Testis (tissue), 2 donors: ENCODE measurements at regions not wholly inside any gene's neighbourhood (a gene's known extent, or its start where the extent isn't known, plus 50 kb on each side); places are given as distances from the start of the nearest gene placed in this dataset.
"Not testable (repeated sequence)": the region's sequence is repeated elsewhere in the genome, so short reads cannot be mapped to it uniquely, and the experiment has no call there.

Experiments
- DNase-seq: peaks from one replicate; pipeline ENCODE4 v3.0.0-alpha.2; 2019
- H3K27ac ChIP-seq, 2 donors: fragments of 200-600 bp; sonication (generic); one replicate each; pipeline ENCODE4 v1.5.1; 2019
- H3K27me3 ChIP-seq: fragments of 200-600 bp; sonication (generic); one replicate; pipeline ENCODE4 v1.5.1; 2019
- H3K36me3 ChIP-seq: fragments of 200-600 bp; sonication (generic); one replicate; pipeline ENCODE4 v1.5.1; 2017; ENCODE audit warnings: low read depth; ENCODE audit errors: missing control alignments
- H3K4me1 ChIP-seq: fragments of 200-600 bp; sonication (generic); one replicate; pipeline ENCODE4 v1.5.1; 2019
- H3K4me3 ChIP-seq, 2 donors: fragments of 200-600 bp; sonication (generic); one replicate each; pipeline ENCODE4 v1.5.1; 2017 to 2019
- H3K9me3 ChIP-seq: fragments of 200-600 bp; sonication (generic); one replicate; pipeline ENCODE4 v1.5.1; 2017
- POLR2A ChIP-seq: fragments of 450-650 bp; IDR thresholded peaks from one replicate; pipeline ENCODE4 v1.6.1; 2017; ENCODE audit warnings: antibody characterized with exemption, mild to moderate bottlenecking, moderate library complexity
- WGBS, 2 donors: methylation state at CpG; one replicate each; pipeline ENCODE4 v1.1.5; 2018; 5-methylcytosine and 5-hydroxymethylcytosine counted together
- intact Hi-C: fragments of 100-400 bp; cut with DNase I; formaldehyde crosslinking; loops from one replicate; pipeline ENCODE4 v1.15.1; 2023; ENCODE audit warnings: low total_unique reads
- TF ChIP-seq, protein P1 (sequence below), 3 experiments: fragments of 450-650 bp in 2 of 3; fragments of 200-600 bp in 1 of 3; sonication (generic) in 1 of 3; IDR thresholded peaks; one replicate each; pipeline ENCODE4 v1.5.1; 2016 to 2019; ENCODE audit warnings: antibody characterized with exemption in 3 of 3, mild to moderate bottlenecking in 2 of 3, moderate library complexity in 1 of 3

DNA sequence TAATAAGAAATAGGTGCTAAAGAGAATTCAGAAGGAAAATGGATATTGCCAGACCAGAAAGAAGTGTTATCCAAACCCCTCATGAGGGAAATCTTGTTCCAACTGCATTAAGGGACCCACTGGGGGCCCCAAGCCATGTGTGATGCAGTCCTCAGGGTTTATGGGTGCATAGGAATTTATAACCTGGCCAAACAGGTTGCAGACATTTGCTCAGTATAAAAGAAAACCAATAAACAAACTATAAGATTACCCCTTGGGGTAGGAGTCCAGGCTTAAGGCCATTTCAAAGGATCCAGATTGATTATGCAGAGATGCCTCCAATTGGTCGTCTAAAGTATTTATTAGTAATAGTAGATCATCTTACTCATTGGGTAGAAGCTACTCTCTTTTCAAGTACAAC lies 240.9 kb upstream of the DIO3 start:
- no peak for TF ChIP-seq POLR2A
- TF ChIP-seq, protein P1, sequence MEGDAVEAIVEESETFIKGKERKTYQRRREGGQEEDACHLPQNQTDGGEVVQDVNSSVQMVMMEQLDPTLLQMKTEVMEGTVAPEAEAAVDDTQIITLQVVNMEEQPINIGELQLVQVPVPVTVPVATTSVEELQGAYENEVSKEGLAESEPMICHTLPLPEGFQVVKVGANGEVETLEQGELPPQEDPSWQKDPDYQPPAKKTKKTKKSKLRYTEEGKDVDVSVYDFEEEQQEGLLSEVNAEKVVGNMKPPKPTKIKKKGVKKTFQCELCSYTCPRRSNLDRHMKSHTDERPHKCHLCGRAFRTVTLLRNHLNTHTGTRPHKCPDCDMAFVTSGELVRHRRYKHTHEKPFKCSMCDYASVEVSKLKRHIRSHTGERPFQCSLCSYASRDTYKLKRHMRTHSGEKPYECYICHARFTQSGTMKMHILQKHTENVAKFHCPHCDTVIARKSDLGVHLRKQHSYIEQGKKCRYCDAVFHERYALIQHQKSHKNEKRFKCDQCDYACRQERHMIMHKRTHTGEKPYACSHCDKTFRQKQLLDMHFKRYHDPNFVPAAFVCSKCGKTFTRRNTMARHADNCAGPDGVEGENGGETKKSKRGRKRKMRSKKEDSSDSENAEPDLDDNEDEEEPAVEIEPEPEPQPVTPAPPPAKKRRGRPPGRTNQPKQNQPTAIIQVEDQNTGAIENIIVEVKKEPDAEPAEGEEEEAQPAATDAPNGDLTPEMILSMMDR (IDR thresholded peaks at IDR 0.05) = no peak
- DNase-seq = no peak
- H3K4me3 ChIP-seq = no peak overlapping the region
- no peaks in the 10 kb centered on the region for H3K4me1 ChIP-seq
- no peaks in the 10 kb centered on the region for H3K27me3 ChIP-seq
- no peaks in the 10 kb centered on the region for H3K9me3 ChIP-seq
- WGBS, 2 donors = 87 to 93% methylated on average over 1 of the region's 1 CpG
- H3K36me3 ChIP-seq = no peaks in the 10 kb centered on the region
- H3K27ac ChIP-seq = no peak overlapping the region
- intact Hi-C loops = no loop called here

DNA sequence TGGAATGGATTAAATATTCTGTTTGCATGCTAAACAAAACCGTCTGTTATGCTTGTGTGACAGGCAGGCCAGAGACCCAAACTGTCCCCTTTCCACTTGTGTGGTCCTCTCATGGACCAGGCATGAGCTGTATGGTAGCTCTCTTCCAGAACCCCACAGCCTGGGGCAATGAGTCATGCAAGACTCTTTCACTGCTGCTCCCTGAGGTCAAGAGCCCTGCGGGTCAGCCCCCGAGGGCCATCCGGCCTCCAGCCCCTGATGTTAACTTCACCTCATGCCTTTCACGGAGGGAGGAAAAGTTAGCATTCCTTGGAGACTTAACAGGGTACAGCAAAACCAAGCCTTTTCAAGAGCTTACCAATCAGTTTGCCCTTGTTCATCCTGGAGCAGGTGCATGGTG lies 239.1 kb upstream of the DIO3 start:
- H3K4me1 ChIP-seq = no peaks in the 10 kb centered on the region
- H3K27me3 ChIP-seq = no peaks in the 10 kb centered on the region
- H3K4me3 ChIP-seq = no peak overlapping the region
- no peak for DNase-seq
- H3K36me3 ChIP-seq = no peaks in the 10 kb centered on the region
- TF ChIP-seq, protein P1 (IDR thresholded peaks at IDR 0.05) = no peak
- TF ChIP-seq POLR2A = no peak
- H3K27ac ChIP-seq = no peak overlapping the region
- WGBS, 2 donors = 66 to 67% methylated on average over 5 of the region's 5 CpGs
- intact Hi-C loops = no loop called here
- no peaks in the 10 kb centered on the region for H3K9me3 ChIP-seq

DNA sequence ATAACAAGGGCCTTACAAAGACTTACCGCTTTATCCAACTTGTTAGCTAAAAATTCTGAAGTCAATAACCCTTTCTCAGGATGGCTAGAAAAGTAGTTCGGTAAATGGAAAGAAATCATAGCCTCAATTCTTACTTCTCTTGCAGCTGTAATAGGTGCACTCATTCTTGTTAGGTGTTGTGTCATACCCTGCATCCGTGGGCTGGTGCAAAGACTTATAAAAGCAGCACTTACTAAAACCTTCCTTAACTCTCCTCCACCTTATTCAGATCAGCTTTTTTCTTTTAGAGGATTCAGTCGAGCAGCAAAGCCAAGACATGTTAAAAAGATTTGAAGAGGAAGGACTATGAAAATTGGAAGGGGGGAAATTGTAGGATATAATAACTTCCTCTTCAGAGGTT lies 238.2 kb upstream of the DIO3 start:
- no peak overlapping the region for H3K4me3 ChIP-seq
- WGBS, 2 donors = 75 to 77% methylated on average over 4 of the region's 4 CpGs
- intact Hi-C loops = no loop called here
- H3K9me3 ChIP-seq = no peaks in the 10 kb centered on the region
- H3K27ac ChIP-seq = no peak overlapping the region
- no peaks in the 10 kb centered on the region for H3K27me3 ChIP-seq
- TF ChIP-seq POLR2A = no peak
- TF ChIP-seq, protein P1 (IDR thresholded peaks at IDR 0.05) = no peak
- no peaks in the 10 kb centered on the region for H3K36me3 ChIP-seq
- no peak for DNase-seq
- no peaks in the 10 kb centered on the region for H3K4me1 ChIP-seq

DNA sequence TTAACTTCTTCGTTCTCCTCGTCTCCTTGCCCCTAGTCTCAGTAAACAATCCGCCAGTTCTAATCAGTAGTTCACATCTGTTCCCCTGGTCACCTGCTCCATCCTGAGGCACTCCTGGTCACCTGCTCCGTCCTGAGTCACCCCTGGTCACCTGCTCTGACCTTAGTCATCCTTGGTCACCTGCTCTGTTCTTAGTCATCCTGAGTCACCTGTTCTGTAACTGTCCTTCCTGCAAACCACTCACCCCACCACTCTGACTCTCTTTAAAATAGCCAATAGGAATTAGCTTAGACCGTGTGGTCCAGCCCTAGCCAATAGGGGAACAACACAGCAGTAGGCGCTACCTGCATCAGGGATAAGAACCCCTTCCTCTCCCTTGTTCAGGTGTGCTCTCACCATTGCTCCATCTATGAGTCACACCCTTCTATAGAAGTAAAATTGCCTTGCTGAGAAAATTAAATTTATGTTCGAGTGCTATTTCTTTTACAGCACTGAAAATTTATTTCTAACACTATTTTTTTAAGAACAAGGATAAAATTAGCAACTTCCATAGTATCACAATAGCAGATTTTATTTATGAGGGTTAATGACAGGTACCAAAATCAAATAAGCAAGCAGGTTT lies 237.6 kb upstream of the DIO3 start:
- DNase-seq, H3K4me1 ChIP-seq: not testable (repeated sequence)
- 75 to 84% methylated on average over 7 of the region's 7 CpGs for WGBS, 2 donors

DNA sequence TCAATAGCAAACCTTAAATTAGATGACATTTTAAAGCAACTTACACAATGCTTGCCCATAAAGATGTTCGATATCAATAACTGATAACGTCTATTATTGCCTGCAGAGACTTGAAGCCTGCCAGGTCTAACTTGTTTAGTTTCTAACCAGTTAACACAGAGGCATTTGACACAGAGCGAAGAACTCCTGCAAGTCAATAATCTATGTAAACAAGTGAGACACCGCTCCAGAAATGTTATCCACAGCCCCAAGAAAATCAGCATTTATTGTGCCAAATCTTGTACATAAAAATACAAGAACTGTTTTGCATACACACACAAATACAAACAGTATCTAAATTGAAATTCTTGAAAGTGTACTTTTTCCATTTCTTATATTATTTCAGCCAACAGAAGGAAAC lies 236.0 kb upstream of the DIO3 start:
- no peaks in the 10 kb centered on the region for H3K27me3 ChIP-seq
- H3K27ac ChIP-seq = no peak overlapping the region
- H3K4me3 ChIP-seq = no peak overlapping the region
- WGBS, 2 donors = 89 to 91% methylated on average over 4 of the region's 4 CpGs
- no peaks in the 10 kb centered on the region for H3K9me3 ChIP-seq
- DNase-seq = no peak
- H3K4me1 ChIP-seq = no peaks in the 10 kb centered on the region
- intact Hi-C loops = no loop called here
- no peaks in the 10 kb centered on the region for H3K36me3 ChIP-seq
- no peak for TF ChIP-seq POLR2A
- TF ChIP-seq, protein P1 (IDR thresholded peaks at IDR 0.05) = no peak

More for the DNA sequence above, 237.6 kb upstream of the DIO3 start:
- H3K9me3 ChIP-seq, H3K36me3 ChIP-seq, H3K27me3 ChIP-seq, H3K4me3 ChIP-seq, intact Hi-C loops, H3K27ac ChIP-seq: not testable (repeated sequence)
